Prostate gland (tissue), 2 donors: ENCODE measurements at regions not wholly inside any gene's neighbourhood (a gene's known extent, or its start where the extent isn't known, plus 50 kb on each side); places are given as distances from the start of the nearest gene placed in this dataset.

ENCODE experiments used
- CTCF ChIP-seq, 4 experiments: fragments of 200-600 bp in 2 of 4; fragments of 450-650 bp in 2 of 4; sonication (generic) in 2 of 4; IDR thresholded peaks; 1 replicate in 3 of 4; 2 replicates in 1 of 4; pipeline ENCODE4 v1.5.1; 2016 to 2019; ENCODE audit warnings: antibody characterized with exemption in 4 of 4, mild to moderate bottlenecking in 2 of 4, moderate library complexity in 2 of 4
- POLR2A ChIP-seq: fragments of 450-650 bp; IDR thresholded peaks from one replicate; pipeline ENCODE4 v1.6.1; 2016; ENCODE audit warnings: antibody characterized with exemption, mild to moderate bottlenecking
- POLR2AphosphoS5 ChIP-seq: sonication (generic); formaldehyde crosslinking; IDR thresholded peaks from one replicate; pipeline ENCODE4 v1.6.1; 2017; ENCODE audit warnings: antibody characterized with exemption

GRCh38 chr20:39116020-39116419 lies 153.9 kb downstream of the DHX35 start:
- TF ChIP-seq POLR2A (no peak), CTCF (IDR thresholded peaks at IDR 0.05) (no peak), POLR2AphosphoS5 (no peak)
